Smooth muscle cell (in vitro differentiated cells): ENCODE measurements at regions not wholly inside any gene's neighbourhood (a gene's known extent, or its start where the extent isn't known, plus 50 kb on each side); places are given as distances from the start of the nearest gene placed in this dataset.

Source experiments
- DNase-seq: peaks from one replicate; lab custom pipeline; 2025; ENCODE audit not compliant: unreplicated experiment; lab: John Stamatoyannopoulos, UW
- H2AFZ ChIP-seq: fragments of 200-600 bp; sonication (generic); 2 replicates; pipeline ENCODE4 v1.6.0; 2016; ENCODE audit warnings: antibody characterized with exemption, low read depth, mild to moderate bottlenecking
- H3F3A ChIP-seq: fragments of 200-600 bp; sonication (generic); 2 replicates; pipeline ENCODE4 v1.6.0; 2017; ENCODE audit warnings: antibody characterized with exemption, low read depth
- H3K27ac ChIP-seq: fragments of 200-600 bp; sonication (generic); 2 replicates; pipeline ENCODE4 v1.5.1; 2016; ENCODE audit warnings: low read depth, mild to moderate bottlenecking
- H3K27me3 ChIP-seq: fragments of 200-600 bp; sonication (generic); 2 replicates; pipeline ENCODE4 v1.6.1; 2016; ENCODE audit warnings: low read depth, mild to moderate bottlenecking
- H3K36me3 ChIP-seq: fragments of 200-600 bp; sonication (generic); 2 replicates; pipeline ENCODE4 v1.5.1; 2016; ENCODE audit warnings: low read depth
- H3K4me1 ChIP-seq: fragments of 200-600 bp; sonication (generic); 2 replicates; pipeline ENCODE4 v1.5.1; 2016; ENCODE audit warnings: low read depth
- H3K4me2 ChIP-seq: fragments of 200-600 bp; sonication (generic); 2 replicates; pipeline ENCODE4 v1.6.0; 2016; ENCODE audit warnings: mild to moderate bottlenecking
- H3K4me3 ChIP-seq: fragments of 200-600 bp; sonication (generic); 2 replicates; pipeline ENCODE4 v1.5.1; 2016; ENCODE audit warnings: mild to moderate bottlenecking
- H3K79me2 ChIP-seq: fragments of 200-600 bp; sonication (generic); 2 replicates; pipeline ENCODE4 v1.6.0; 2016; ENCODE audit warnings: low read depth, mild to moderate bottlenecking
- H3K9ac ChIP-seq: fragments of 200-600 bp; sonication (generic); 2 replicates; pipeline ENCODE4 v1.6.0; 2016; ENCODE audit warnings: low read depth
- H3K9me3 ChIP-seq: fragments of 200-600 bp; sonication (generic); replicated peaks from 2 replicates; pipeline ENCODE4 v1.5.1; 2016; ENCODE audit warnings: low read depth
- H4K20me1 ChIP-seq: fragments of 200-600 bp; sonication (generic); 2 replicates; pipeline ENCODE4 v1.6.0; 2016; ENCODE audit warnings: low read depth
- CTCF ChIP-seq: fragments of 200-600 bp; sonication (generic); IDR thresholded peaks from 2 replicates; pipeline ENCODE4 v1.5.1; 2017; ENCODE audit warnings: borderline replicate concordance, mild to moderate bottlenecking, antibody characterized with exemption; ENCODE audit not compliant: insufficient read depth, poor library complexity, severe bottlenecking
- WGBS: methylation state at CpG from one replicate; pipeline ENCODE4 v1.1.7; 2016; ENCODE audit warnings: low lambda C conversion rate; 5-methylcytosine and 5-hydroxymethylcytosine counted together

DNA sequence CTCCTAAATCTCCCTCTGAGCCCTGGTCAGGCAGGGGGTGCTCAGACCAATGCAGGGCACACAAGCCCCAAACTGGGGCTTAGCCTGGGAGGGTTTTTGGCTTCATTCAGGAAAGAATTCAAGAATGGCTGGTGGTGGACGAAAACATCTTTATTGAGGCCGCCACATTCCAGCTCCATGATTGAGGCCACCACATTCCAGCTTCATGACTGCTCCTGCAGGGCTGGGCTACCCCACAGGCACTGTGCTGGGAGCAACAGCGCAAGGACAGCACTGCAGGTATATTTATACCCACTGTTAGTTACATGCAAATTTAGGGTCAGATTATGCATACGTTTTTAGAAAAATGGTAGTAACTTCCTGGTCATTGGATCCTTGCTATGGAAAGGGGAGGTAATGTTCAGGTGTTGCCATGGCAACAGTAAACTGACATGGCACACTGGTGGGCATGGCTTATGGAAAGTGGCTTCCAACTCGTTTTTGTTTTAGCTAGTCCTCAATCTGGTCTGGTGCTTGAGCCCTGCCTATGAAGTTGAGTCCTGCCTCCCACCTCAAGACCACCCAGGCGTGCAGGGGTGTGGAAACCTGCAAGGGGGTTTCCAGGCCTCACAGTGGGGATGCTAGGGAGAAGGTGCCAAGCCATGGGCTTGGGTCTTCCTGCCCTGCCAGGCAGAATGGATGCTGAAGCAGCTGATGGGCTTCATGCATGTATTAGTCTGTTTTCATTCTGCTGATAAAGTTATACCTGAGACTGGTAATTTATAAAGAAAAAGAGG, 348.7 kb upstream of the AJAP1 start:
- H3K79me2 ChIP-seq = no peaks in the 10 kb centered on the region
- no peaks in the 10 kb centered on the region for H3K36me3 ChIP-seq
- no peak for TF ChIP-seq CTCF
- H3K4me1 ChIP-seq = no peaks in the 10 kb centered on the region
- no peaks in the 10 kb centered on the region for H3K27me3 ChIP-seq
- 80% methylated on average over 6 of the region's 6 CpGs for WGBS
- H4K20me1 ChIP-seq = no peaks in the 10 kb centered on the region
- no peak overlapping the region for H3K9ac ChIP-seq
- no peak for DNase-seq
- no peak overlapping the region for H2AFZ ChIP-seq
- H3K27ac ChIP-seq = no peak overlapping the region
- H3K4me2 ChIP-seq = no peak overlapping the region
- no peaks in the 10 kb centered on the region for H3F3A ChIP-seq
- no peaks in the 10 kb centered on the region for H3K9me3 ChIP-seq
- H3K4me3 ChIP-seq = no peak overlapping the region

- DNase-seq = no peak
- Histone ChIP-seq H3K27ac (no peak overlapping the region), H3K4me2 (no peak overlapping the region), H3K79me2 (no peaks in the 10 kb centered on the region), H2AFZ (no peak overlapping the region), H3K9me3 (no peaks in the 10 kb centered on the region), H3K4me1 (no peaks in the 10 kb centered on the region), H3K36me3 (no peaks in the 10 kb centered on the region), H3K4me3 (no peak overlapping the region), H3K27me3 (no peaks in the 10 kb centered on the region), H3F3A (no peaks in the 10 kb centered on the region), H4K20me1 (no peaks in the 10 kb centered on the region), H3K9ac (no peak overlapping the region)
- no peak for TF ChIP-seq CTCF
- WGBS = 89% methylated on average over 8 of the region's 8 CpGs
These were observed 347.6 kb upstream of the AJAP1 start for GRCh38 chr1:4306559-4307467.

DNA sequence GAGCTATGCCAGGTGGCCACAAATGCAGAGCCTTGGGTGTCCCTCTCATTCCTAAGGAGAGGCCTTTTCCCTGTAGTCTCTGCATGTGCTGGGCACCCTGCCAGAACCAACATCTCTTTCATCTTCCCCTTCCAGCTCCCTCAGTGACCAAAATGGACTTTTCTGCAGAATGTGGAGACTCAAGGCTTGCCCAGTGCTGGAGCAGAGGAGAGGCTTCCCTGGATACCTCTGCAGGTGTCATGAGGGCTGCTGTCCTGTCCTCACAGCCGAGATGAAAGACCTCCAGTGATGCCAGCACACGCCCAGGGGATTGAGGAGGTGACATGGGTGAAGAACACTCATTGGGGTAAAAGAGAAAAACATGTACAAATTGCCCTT, 347.0 kb upstream of the AJAP1 start:
- Histone ChIP-seq H3K9ac (no peak overlapping the region), H3K4me1 (no peaks in the 10 kb centered on the region), H3F3A (no peaks in the 10 kb centered on the region), H3K4me3 (no peak overlapping the region), H3K27ac (no peak overlapping the region), H4K20me1 (no peaks in the 10 kb centered on the region), H3K27me3 (no peaks in the 10 kb centered on the region), H3K4me2 (no peak overlapping the region), H3K79me2 (no peaks in the 10 kb centered on the region), H3K36me3 (no peaks in the 10 kb centered on the region), H2AFZ (no peak overlapping the region), H3K9me3 (no peaks in the 10 kb centered on the region)
- TF ChIP-seq CTCF = no peak
- 64% methylated on average over 2 of the region's 2 CpGs for WGBS
- no peak for DNase-seq
